Panc1 (cell line): ENCODE measurements at regions not wholly inside any gene's neighbourhood (a gene's known extent, or its start where the extent isn't known, plus 50 kb on each side); places are given as distances from the start of the nearest gene placed in this dataset.

Source experiments
- ATAC-seq: fragments of 200-7000 bp; cut with Tn5 transposase; 2 replicates; pipeline ENCODE4 v1.9.1; 2020; ENCODE audit warnings: mild to moderate bottlenecking, moderate library complexity
- BruUV-seq: library from RNA; stranded (reverse); fragments of 400-500 nt; replicated peaks from 2 replicates; lab custom pipeline; 2021; lab: Mats Ljungman, UMichigan
- CTCF ChIA-PET: fragments of 300-600 bp; sonication (Branson Sonifier 250); formaldehyde crosslinking; loops from one replicate; lab custom pipeline; 2022; ENCODE audit warnings: antibody characterized with exemption; lab: Charles Lee
- POLR2A ChIA-PET: fragments of 300-600 bp; sonication (Branson Sonifier 250); formaldehyde crosslinking; loops from one replicate; lab custom pipeline; 2022; ENCODE audit warnings: antibody characterized with exemption; lab: Charles Lee
- DNase-seq: peaks from one replicate; pipeline ENCODE4 v3.0.0-alpha.2; 2010; ENCODE audit warnings: low read depth, low spot score
- H3K27ac ChIP-seq: 2 replicates; pipeline ENCODE4 v1.5.1; 2011; ENCODE audit warnings: mild to moderate bottlenecking, low read length, inconsistent platforms
- H3K27me3 ChIP-seq: fragments of 200-500 bp; sonication (Bioruptor generic); 2 replicates; pipeline ENCODE4 v1.6.0; 2014; ENCODE audit warnings: low read length, inconsistent platforms; ENCODE audit not compliant: control insufficient read depth, insufficient read depth
- H3K36me3 ChIP-seq: fragments of 200-500 bp; sonication (Bioruptor generic); 2 replicates; pipeline ENCODE4 v1.5.1; 2014; ENCODE audit warnings: inconsistent platforms, mild to moderate bottlenecking, low read length, moderate library complexity; ENCODE audit not compliant: control insufficient read depth, insufficient read depth
- H3K4me1 ChIP-seq: 2 replicates; pipeline ENCODE4 v1.5.1; 2011; ENCODE audit warnings: inconsistent platforms, mild to moderate bottlenecking, low read length, moderate library complexity; ENCODE audit not compliant: control insufficient read depth, insufficient read depth
- H3K4me3 ChIP-seq, 2 experiments: 2 replicates each; pipeline ENCODE4 v1.5.1; 2011 to 2012; ENCODE audit warnings: low read depth in 2 of 2, low read length in 2 of 2, mild to moderate bottlenecking in 2 of 2, inconsistent platforms in 1 of 2, moderate library complexity in 1 of 2
- H3K9me3 ChIP-seq: fragments of 200-500 bp; sonication (Bioruptor generic); 2 replicates; pipeline ENCODE4 v1.5.1; 2014; ENCODE audit warnings: low read depth, mild to moderate bottlenecking, inconsistent platforms, low read length, moderate library complexity; ENCODE audit not compliant: control insufficient read depth, insufficient read depth
- POLR2AphosphoS5 ChIP-seq: IDR thresholded peaks from 2 replicates; pipeline ENCODE4 v1.6.1; 2012; ENCODE audit warnings: mild to moderate bottlenecking, low read depth, low read length, moderate library complexity
- REST ChIP-seq, 2 experiments: IDR thresholded peaks; 2 replicates each; pipeline ENCODE4 v1.6.1; 2011 to 2012; ENCODE audit warnings: low read depth in 2 of 2, control low read depth in 1 of 2, low read length in 1 of 2, mild to moderate bottlenecking in 1 of 2, moderate library complexity in 1 of 2; ENCODE audit not compliant: insufficient read depth in 1 of 2
- SIN3A ChIP-seq: IDR thresholded peaks from 2 replicates; pipeline ENCODE4 v1.6.1; 2012; ENCODE audit warnings: low read depth, mild to moderate bottlenecking, low read length, moderate library complexity, borderline replicate concordance; ENCODE audit not compliant: insufficient read depth
- TCF7L2 ChIP-seq: IDR thresholded peaks from 2 replicates; pipeline ENCODE4 v1.6.1; 2011; ENCODE audit warnings: mild to moderate bottlenecking, low read depth, low read length, inconsistent platforms
- in situ Hi-C: cut with HindIII; loops from 2 replicates; pipeline ENCODE4 v1.10.0; 2016; ENCODE audit warnings: low sequenced_read_pairs, low pct_unique_long_range_greater_than_20kb
- intact Hi-C: fragments of 100-400 bp; cut with micrococcal nuclease; formaldehyde crosslinking; loops from one replicate; pipeline ENCODE4 v1.10.0; 2022; ENCODE audit not compliant: unreplicated experiment
- TF ChIP-seq, protein P1 (sequence below): fragments of 450-650 bp; IDR thresholded peaks from 2 replicates; pipeline ENCODE4 v1.5.1; 2017; ENCODE audit warnings: mild to moderate bottlenecking

DNA sequence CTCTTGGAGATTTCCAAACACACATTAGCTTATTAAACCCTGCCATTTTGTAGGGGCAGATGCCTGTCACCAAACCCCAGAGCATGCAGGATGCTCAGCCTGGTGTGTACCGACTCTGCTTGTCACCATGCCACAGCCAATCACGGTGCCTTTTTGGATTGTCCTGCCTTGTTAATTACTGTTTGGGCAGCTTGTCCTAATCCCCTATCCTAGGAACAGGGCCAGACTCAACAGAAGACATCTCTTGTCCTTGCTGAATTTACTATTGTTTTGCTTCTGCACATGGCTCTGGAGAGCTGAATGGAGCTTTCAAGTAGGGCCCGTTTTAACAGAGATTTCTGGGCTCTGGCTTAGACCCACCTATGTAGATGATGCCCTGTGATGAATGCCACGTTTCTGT is 388.5 kb downstream of the AACS start:
- POLR2A ChIA-PET: no interaction called here
- intact Hi-C loops (no loop called here), in situ Hi-C loops (no loop called here)
- ATAC-seq (no peak), DNase-seq (no peak)
- Histone ChIP-seq H3K27ac (no peak overlapping the region), H3K27me3 (peaks cover 2% of the 10 kb centered on the region; the same call in 1 of the 2 replicates), H3K9me3 (0 out of 2 replicates have a peak, but pooled peaks cover 4% of the 10 kb centered on the region), H3K36me3 (no peaks in the 10 kb centered on the region), H3K4me1 (no peaks in the 10 kb centered on the region), H3K4me3 (no peak overlapping the region)
- no TSS peak for BruUV-seq
- CTCF ChIA-PET: no interaction called here
- no peak for TF ChIP-seq REST (IDR thresholded peaks at IDR 0.05; ENCODE audit: insufficient read depth in 1 of 2, low read depth in 2 of 2, low read length in 1 of 2)
- TF ChIP-seq SIN3A: no peak
- TF ChIP-seq POLR2AphosphoS5: no peak
- no peak for TF ChIP-seq TCF7L2
- TF ChIP-seq, protein P1, sequence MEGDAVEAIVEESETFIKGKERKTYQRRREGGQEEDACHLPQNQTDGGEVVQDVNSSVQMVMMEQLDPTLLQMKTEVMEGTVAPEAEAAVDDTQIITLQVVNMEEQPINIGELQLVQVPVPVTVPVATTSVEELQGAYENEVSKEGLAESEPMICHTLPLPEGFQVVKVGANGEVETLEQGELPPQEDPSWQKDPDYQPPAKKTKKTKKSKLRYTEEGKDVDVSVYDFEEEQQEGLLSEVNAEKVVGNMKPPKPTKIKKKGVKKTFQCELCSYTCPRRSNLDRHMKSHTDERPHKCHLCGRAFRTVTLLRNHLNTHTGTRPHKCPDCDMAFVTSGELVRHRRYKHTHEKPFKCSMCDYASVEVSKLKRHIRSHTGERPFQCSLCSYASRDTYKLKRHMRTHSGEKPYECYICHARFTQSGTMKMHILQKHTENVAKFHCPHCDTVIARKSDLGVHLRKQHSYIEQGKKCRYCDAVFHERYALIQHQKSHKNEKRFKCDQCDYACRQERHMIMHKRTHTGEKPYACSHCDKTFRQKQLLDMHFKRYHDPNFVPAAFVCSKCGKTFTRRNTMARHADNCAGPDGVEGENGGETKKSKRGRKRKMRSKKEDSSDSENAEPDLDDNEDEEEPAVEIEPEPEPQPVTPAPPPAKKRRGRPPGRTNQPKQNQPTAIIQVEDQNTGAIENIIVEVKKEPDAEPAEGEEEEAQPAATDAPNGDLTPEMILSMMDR: no peak

DNA sequence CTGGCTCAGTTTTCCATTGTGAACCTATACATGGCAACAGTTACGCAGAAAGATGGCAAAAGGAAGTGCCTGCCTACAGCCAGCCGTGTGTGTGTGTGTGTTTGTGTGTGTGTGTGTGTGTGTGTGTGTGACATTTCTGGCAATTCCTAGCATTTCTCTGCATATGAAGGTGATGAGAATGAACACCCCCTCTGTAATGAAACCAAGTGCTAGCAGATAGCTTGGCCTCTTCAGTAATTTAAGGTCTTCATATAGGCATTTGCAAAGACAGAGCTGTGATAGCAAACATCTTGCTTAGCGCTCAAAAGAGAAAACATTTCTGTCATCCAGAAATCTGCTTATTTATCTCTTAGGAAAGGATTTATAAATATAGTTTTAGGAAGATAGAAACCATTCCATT is 389.1 kb downstream of the AACS start:
- BruUV-seq: no TSS peak
- Histone ChIP-seq H3K27ac (no peak overlapping the region), H3K36me3 (no peaks in the 10 kb centered on the region), H3K27me3 (peaks cover 2% of the 10 kb centered on the region; the same call in 1 of the 2 replicates), H3K4me3 (no peak overlapping the region), H3K4me1 (no peaks in the 10 kb centered on the region), H3K9me3 (0 out of 2 replicates have a peak, but pooled peaks cover 4% of the 10 kb centered on the region)
- ChIA-PET POLR2A (no interaction called here), CTCF (interaction anchor here (0.7 kb wide), 1 partner anchor 180 kb away, joined by 8 read pairs; no protein-coding TSS in a partner anchor)
- ATAC-seq: no peak
- in situ Hi-C loops: no loop called here
- no peak for DNase-seq
- intact Hi-C loops: no loop called here
- TF ChIP-seq SIN3A: no peak
- TF ChIP-seq, protein P1: no peak
